ENCODE measurements at regions not wholly inside any gene's neighbourhood (a gene's known extent, or its start where the extent isn't known, plus 50 kb on each side); places are given as distances from the start of the nearest gene placed in this dataset.
"Not testable (repeated sequence)": the region's sequence is repeated elsewhere in the genome, so short reads cannot be mapped to it uniquely, and the experiment has no call there.

- no peaks in the 10 kb centered on the region for H3K27me3 ChIP-seq (ENCODE audit: control insufficient read depth, insufficient read depth, low read length)
- FAIRE-seq (no peak), DNase-seq (ENCODE audit: low read depth) (no peak)
- H3K4me3 ChIP-seq (ENCODE audit: low read depth, low read length) = no peak overlapping the region
- H3K36me3 ChIP-seq (ENCODE audit: control insufficient read depth, insufficient read depth, low read length) = no peaks in the 10 kb centered on the region
- no peak for TF ChIP-seq CTCF (IDR thresholded peaks at IDR 0.05; ENCODE audit: insufficient read depth, low read length, severe bottlenecking)
These were observed 1183.8 kb upstream of the WWC1 start for GRCh38 chr5:167107684-167108083.

GRCh38 chr5:167108266-167108665, 1183.2 kb upstream of the WWC1 start:
- not testable (repeated sequence) for H3K4me3 ChIP-seq (ENCODE audit: low read depth, low read length); H3K36me3 ChIP-seq (ENCODE audit: control insufficient read depth, insufficient read depth, low read length); FAIRE-seq; DNase-seq (ENCODE audit: low read depth); H3K27me3 ChIP-seq (ENCODE audit: control insufficient read depth, insufficient read depth, low read length)

GRCh38 chr5:167112556-167112955, 1178.9 kb upstream of the WWC1 start:
- FAIRE-seq = no peak
- H3K27me3 ChIP-seq (ENCODE audit: control insufficient read depth, insufficient read depth, low read length) = no peaks in the 10 kb centered on the region
- no peaks in the 10 kb centered on the region for H3K36me3 ChIP-seq (ENCODE audit: control insufficient read depth, insufficient read depth, low read length)
- no peak for TF ChIP-seq CTCF (IDR thresholded peaks at IDR 0.05; ENCODE audit: insufficient read depth, low read length, severe bottlenecking)
- no peak for DNase-seq (ENCODE audit: low read depth)
- no peak overlapping the region for H3K4me3 ChIP-seq (ENCODE audit: low read depth, low read length)

GRCh38 chr5:167122267-167122666, 1169.2 kb upstream of the WWC1 start:
- no peak for TF ChIP-seq CTCF (IDR thresholded peaks at IDR 0.05; ENCODE audit: insufficient read depth, low read length, severe bottlenecking)
- H3K4me3 ChIP-seq (ENCODE audit: low read depth, low read length) = no peak overlapping the region
- no peak for DNase-seq (ENCODE audit: low read depth)
- no peak for FAIRE-seq
- no peaks in the 10 kb centered on the region for H3K36me3 ChIP-seq (ENCODE audit: control insufficient read depth, insufficient read depth, low read length)
- H3K27me3 ChIP-seq (ENCODE audit: control insufficient read depth, insufficient read depth, low read length) = no peaks in the 10 kb centered on the region

DNA sequence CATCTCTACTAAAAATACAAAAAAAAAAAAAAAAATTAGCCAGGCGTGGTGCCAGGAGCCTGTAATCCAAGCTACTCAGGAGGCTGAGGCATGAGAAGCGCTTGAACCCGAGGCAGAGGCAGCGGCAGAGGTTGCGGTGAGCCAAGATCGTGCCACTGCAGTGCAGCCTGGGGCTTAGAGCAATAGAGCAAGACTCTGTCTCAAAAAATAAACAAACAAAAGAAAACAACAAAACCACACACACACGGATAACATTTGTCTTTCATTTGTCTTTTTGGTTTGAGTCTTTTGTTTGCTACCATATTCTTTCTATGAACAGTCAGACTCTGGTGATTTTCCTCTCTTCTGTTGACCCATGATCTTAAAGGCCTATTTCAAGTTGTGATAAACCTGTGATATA, 1168.3 kb upstream of the WWC1 start:
- no peak for FAIRE-seq
- DNase-seq (ENCODE audit: low read depth) = no peak
- Histone ChIP-seq H3K4me3 (ENCODE audit: low read depth, low read length) (no peak overlapping the region), H3K36me3 (ENCODE audit: control insufficient read depth, insufficient read depth, low read length) (no peaks in the 10 kb centered on the region), H3K27me3 (ENCODE audit: control insufficient read depth, insufficient read depth, low read length) (no peaks in the 10 kb centered on the region)
- TF ChIP-seq CTCF (IDR thresholded peaks at IDR 0.05; ENCODE audit: insufficient read depth, low read length, severe bottlenecking) = no peak

GRCh38 chr5:167128581-167128980, 1162.9 kb upstream of the WWC1 start:
- no peaks in the 10 kb centered on the region for H3K36me3 ChIP-seq (ENCODE audit: control insufficient read depth, insufficient read depth, low read length)
- no peak overlapping the region for H3K4me3 ChIP-seq (ENCODE audit: low read depth, low read length)
- H3K27me3 ChIP-seq (ENCODE audit: control insufficient read depth, insufficient read depth, low read length) = no peaks in the 10 kb centered on the region
- FAIRE-seq = no peak
- peak; percentile 2 for DNase-seq (ENCODE audit: low read depth)
- no peak for TF ChIP-seq CTCF (IDR thresholded peaks at IDR 0.05; ENCODE audit: insufficient read depth, low read length, severe bottlenecking)

Data from bronchial epithelial cell (primary cell).